GM21423 (cell line): ENCODE measurements at regions not wholly inside any gene's neighbourhood (a gene's known extent, or its start where the extent isn't known, plus 50 kb on each side); places are given as distances from the start of the nearest gene placed in this dataset.

Experiments
- ATAC-seq: cut with Tn5 transposase; IDR thresholded peaks from one replicate; pipeline ENCODE4 v1.9.1; 2021; ENCODE audit warnings: mild to moderate bottlenecking, moderate library complexity; ENCODE audit not compliant: unreplicated experiment

DNA sequence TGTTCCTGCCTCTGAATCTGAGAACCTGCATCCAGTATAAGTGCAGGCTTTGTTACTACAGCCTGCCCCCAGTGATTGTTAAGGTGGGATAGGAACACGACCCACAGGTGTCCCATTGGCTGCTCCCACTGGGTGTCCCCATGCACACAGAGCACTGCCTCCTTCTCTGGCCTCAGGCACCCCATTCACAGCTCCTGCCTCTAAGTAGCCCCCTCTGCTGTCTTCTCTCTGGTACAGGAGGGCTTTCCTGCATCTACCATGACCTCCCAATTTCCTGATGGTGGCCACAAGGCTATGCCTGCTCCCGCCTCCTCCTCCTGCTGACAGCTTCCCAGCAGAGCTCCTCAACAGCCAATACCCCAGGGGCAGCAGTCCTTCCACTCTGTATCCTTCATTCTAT, 238.6 kb upstream of the TMC3 start:
- ATAC-seq = no peak

DNA sequence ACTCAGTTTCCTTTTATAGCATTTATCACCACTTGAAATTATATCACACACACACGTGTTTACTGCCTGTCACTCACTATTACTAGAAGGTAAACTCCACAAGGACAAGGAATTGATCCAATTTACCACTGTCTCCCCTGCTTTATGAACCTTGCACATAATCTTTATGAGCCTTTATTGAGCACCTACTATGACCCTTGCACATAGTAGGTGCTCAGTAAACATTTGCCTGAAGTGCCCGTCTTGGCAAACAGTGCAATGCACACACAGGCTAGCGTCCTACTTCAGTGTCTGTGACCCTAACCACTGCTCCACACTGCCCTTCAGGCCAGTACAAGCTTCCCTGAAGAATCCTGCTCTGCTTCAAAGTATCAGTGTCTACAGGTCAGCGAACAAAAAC, 237.7 kb upstream of the TMC3 start:
- ATAC-seq = no peak

GRCh38 chr15:81608309-81608829, 234.4 kb upstream of the TMC3 start:
- ATAC-seq = no peak

- no peak for ATAC-seq
Observed at GRCh38 chr15:81604713-81605112, 230.7 kb upstream of the TMC3 start.

DNA sequence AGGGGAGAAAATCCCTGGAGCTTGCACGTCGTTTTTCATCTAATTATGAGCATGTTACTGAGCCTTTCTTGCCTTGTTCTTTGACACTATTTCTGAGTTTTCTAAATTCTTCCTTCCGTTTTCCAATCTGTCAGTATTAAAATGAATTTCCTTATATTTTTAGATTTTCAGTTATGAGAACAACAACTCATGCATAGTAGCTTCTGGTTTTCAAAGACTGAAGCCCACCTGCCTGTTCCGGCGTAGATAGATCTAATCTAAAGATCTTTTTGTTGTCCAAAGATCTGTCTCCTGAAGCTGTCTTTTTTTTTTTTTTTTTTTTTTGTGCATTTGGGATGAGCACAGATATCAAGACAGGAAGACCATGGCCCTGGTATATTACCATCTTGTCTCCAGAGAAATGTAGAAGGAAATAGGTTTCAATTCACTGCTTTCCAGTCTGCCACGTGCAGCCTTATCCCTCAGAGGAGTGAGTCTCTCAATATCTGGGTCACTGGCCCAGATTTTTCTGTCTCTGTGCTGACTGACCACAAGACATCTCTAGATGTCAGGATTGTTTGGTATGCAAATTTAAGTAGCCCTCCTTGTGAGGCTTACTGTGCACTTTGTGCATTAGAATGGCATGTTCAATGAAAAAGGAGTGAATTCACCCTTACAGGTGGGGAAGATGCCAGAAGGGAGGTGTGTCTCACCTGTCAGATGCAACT, 222.3 kb upstream of the TMC3 start:
- no peak for ATAC-seq

- ATAC-seq = no peak
Observed at GRCh38 chr15:81595752-81596151, 221.7 kb upstream of the TMC3 start.

DNA sequence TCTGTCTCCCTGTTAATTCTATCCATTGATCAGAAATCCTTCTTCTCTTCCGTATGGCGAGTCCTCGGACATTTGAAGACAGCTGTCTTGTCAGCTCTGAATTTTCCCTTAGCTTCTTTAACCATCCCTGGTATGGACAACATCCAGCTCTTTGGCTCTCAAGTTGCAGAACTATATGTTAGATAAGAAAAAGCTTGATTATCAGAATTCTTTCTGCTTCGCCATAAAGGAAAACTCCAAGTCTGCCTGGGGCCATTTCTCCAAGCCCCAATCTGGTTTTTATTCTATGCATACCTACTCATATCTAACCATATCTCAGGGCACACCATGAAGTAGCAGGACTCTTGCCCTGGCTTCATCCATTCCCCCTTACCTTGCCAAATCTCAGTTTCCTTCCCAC, 215.7 kb upstream of the TMC3 start:
- ATAC-seq = no peak

- no peak for ATAC-seq
Observed at GRCh38 chr15:81575436-81576123, 201.6 kb upstream of the TMC3 start.

DNA sequence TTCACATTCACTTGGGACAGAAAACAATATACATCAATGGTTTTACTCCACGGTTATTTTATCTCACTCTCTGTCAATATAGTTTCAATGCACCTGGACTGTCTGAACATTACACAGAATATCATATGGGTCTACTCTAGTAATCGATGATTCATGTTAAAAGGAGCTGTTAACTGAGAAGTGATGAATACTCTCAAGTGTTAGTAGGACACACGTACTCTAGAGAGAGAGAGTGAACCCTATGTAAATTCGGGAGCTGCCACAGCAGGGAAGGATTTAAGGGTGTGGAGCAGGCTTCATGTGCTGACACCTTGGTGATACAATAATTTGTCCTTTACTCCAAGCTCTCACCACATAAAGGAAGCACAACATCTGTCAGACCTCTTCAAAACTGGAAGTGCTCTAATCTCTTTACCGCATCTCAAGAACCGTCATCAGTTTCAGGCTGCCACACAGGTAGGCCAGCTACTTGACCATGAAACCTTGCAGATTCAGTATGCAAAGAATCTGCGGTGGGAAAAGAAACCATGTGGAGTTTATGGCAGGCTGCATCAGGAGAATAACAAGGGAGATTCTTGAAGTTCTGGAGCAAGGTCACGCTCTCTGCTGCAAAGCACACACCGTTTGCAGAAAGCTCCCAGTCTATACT, 199.2 kb upstream of the TMC3 start:
- no peak for ATAC-seq

DNA sequence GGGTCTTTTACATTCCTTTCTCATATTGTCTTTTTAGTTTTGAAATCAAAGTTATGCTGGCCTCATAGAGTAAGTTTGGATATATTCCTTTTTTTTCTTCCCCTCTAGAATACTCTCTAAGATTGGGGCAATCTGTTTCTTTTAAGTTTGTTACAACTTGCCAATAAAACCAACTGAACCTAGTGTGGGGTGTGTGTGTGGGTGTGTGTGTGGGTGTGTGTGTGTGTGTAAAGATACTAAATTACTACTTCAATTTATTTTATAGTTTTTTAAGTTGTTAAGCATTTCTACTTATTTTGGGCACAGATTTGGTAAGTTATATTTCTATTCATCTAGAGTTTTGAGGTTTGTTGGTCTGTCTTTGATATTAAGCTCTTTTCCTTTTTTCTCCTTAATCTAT, 198.2 kb upstream of the TMC3 start:
- no peak for ATAC-seq

DNA sequence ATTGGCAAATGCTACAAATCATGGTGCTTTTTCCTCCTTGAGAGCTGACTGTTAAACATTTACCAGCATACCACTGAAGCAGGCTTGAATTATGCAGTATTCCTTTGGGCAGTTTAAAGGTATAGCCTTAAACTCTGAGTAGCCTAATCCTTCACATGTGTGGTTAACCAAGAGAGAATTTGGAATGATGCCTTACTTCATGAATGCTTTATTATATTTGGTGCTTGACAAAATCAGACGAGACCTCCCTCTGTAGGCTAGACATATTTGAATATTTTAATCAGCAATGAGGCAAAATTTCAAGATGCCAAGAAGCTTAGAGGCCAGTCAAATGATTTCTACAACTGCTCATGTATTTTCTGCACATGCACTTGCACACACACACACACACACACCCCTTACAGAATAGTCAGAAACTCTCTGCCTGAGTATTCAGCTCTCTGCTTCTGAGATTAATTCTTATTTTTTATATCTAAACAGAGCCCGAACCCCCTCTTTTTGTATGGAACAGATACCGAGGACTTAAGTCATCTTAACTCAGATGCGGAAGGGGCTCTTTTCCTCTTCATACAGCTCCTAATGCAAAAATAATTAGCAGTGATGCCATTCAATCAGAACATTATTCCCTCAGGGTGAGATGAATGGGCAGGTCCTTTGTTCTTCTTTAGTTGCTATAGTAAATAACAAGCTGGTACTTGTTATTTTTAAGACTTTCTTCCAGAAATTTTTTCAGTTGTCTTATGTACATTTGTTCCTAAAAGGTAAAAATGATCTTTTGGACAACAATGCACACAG, 195.5 kb upstream of the TMC3 start:
- no peak for ATAC-seq

DNA sequence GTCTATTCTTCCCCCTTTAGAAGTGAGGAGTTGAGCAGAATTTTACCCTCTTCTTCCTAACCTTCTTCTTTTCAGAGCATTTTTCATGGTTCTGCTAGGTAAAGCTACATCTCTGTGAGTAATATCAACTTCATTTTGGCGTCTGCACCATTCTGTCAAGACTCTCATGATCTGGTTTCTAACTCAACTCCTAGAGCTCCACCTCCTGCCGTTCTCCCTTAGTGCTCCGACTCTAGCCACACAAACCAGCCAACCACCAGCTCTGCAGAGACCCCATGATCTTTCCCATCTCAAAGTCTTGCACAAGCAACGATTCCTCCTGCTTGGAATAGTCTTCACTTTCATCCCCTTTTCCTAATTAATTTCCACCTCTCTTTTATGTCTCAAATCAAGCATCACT, 193.9 kb upstream of the TMC3 start:
- no peak for ATAC-seq

DNA sequence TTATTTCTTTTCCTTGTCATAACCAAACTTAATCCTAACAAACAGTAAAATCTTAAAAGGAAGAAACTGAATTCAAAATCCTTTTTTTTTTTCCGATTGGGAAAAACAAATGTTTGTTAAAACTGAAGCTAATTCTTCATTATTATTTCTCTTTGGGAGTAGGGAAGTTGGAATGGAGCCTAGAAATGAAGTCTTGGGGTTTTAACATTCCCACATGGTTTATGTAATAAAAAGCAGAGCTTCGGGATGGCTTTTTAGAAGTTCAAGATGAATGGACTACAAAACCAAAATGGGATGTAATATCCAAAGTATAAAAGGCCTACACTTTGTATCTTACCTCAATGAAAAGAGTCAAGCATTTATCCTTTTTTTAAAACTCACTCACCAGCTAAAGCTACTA, 189.0 kb upstream of the TMC3 start:
- ATAC-seq = no peak

DNA sequence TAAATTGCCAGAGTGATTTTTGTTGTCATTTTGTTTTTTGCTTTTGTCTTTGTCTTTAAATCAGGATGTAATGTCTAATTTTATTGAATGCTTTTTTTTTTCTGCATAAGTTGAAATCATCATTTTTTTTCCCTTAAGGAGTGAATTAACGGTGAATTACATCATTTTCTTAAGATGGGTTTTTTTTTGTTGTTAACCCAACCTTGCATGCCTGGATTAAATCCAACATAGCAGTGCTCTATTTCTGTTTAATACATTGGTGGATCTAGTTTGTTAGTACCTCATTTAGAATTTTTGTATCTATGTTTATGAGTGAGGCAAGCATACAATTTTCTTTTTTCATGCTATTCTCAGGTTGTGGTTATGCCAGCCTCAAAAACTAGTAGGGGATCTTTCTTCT, 186.4 kb upstream of the TMC3 start:
- no peak for ATAC-seq

GRCh38 chr15:81558056-81558455, 184.0 kb upstream of the TMC3 start:
- no peak for ATAC-seq

- ATAC-seq = no peak
Observed at GRCh38 chr15:81555346-81555745, 181.3 kb upstream of the TMC3 start.

GRCh38 chr15:81548365-81549130, 174.5 kb upstream of the TMC3 start:
- no peak for ATAC-seq

DNA sequence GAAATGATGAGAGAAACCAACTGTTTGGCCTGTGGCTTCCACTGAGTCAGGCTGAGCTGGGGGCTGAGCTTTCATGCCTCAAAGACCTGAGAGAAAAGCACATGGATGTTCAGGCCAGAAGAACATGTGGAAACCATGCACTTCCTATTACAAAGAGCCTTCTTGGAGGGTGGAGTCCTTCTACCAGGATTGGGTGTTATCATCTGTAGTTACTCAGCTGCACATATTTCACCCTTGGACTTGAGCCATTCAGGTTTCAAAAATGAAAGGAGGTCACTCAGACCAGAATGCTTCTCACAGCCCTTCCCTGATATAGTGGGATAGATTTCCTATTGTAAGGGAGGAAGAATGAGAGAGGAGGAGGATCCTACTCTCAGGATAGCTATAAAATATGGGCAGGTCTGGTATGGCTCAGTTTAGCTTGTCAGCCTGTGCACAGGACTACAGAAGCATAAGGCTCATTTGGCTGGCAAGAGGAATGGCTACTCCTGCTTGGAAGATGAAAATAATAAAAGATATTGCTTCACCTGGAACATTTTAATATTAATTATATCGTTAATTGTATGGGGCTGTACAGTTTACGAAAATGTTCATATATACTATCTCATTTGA, 173.6 kb upstream of the TMC3 start:
- ATAC-seq = no peak

DNA sequence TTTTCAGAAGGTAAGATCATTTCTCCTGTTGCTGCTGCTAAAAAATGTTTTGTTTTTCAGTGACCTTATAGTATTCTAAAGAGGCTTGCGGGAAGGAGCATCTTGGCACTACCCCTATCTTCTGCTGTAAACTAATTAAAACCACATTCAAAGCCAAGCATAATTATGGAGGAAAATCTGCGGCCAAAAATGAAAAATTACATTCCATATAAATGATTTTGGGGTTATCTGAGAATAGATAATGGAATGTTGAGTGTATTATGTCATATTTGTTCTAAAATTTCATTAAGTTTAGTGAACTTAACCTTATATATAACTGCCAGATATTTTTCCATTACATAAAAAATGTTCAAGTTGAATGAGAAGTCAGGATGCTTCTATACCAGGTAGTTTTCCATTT, 170.4 kb upstream of the TMC3 start:
- no peak for ATAC-seq

DNA sequence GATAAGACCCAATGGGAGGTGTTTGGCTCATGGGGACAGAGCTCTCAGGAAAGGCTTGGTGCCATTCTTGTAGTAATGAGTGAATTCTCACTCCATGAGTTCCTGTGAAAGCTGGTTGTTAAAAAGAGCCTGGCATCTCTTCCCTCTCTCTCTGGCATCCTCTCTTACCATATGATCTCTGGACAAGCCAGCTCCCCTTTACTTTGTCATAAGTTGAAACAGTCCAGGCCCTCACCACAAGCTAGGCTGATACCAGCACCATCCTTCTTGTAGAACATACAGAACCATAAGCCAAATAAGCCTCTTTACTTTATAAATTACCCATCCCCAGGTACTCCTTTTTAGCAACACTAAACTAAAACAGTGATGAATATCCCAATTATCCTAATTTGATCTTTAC, 166.9 kb upstream of the TMC3 start:
- ATAC-seq = no peak
